ENCODE measurements at regions not wholly inside any gene's neighbourhood (a gene's known extent, or its start where the extent isn't known, plus 50 kb on each side); places are given as distances from the start of the nearest gene placed in this dataset.

DNA sequence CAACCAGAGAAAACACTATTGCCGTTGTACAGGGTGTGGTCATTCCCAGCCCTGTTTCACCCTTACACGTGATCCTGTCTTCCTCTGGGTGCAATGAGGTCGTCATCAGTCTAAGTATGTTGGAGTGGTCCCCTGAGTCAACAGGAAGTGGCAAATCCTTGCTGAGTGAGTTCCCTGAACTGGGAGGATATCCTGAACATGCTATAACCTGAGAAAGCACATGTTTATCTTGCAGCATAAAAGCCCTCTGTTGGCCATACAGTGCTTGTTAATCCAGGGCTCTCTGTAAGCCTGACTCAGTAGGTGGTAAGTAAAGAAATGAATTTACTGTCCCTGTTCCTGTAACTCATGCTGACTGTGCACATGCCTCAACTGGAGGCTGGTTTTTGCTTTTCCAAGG is 477.8 kb upstream of the RGMA start:
- Histone ChIP-seq H2AFZ (ENCODE audit: low read depth) (no peak overlapping the region), H3K9me2 (no peaks in the 10 kb centered on the region), H3K27me3 (ENCODE audit: insufficient read depth) (no peaks in the 10 kb centered on the region), H3K36me3 (replicated peaks in 1 of 2; ENCODE audit: control insufficient read depth in 1 of 2, insufficient read depth in 2 of 2, low read length in 1 of 2) (no peaks in the 10 kb centered on the region), H3K9ac (no peak overlapping the region), H3K4me3 (ENCODE audit: low read depth in 2 of 2, low read length in 1 of 2) (no peak overlapping the region), H3K9me3 (no peaks in the 10 kb centered on the region), H4K20me1 (ENCODE audit: insufficient read depth) (no peaks in the 10 kb centered on the region), H3K4me1 (ENCODE audit: control insufficient read depth in 1 of 2, insufficient read depth in 2 of 2, low read depth in 1 of 2, low read length in 1 of 2) (no peaks in the 10 kb centered on the region), H3K27ac (ENCODE audit: low read depth in 2 of 2, low read length in 1 of 2) (no peak overlapping the region), H3K79me2 (ENCODE audit: insufficient read depth) (no peaks in the 10 kb centered on the region), H3F3A (replicated peaks; ENCODE audit: insufficient read depth) (no peaks in the 10 kb centered on the region), H3K4me2 (no peak overlapping the region)
- DNase-seq = no peak
- no peak for TF ChIP-seq FOXJ3 (CRISPR knock-in tag; IDR thresholded peaks at IDR 0.05)
- TF ChIP-seq ZBTB33 (IDR thresholded peaks at IDR 0.05; ENCODE audit: borderline replicate concordance, low read depth) = no peak
- WGBS (ENCODE audit: low lambda C conversion rate) = 15% methylated on average over 3 of the region's 3 CpGs
- CTCF ChIA-PET = no interaction called here
- POLR2A ChIA-PET = no interaction called here

- no peaks in the 10 kb centered on the region for H3K36me3 ChIP-seq (replicated peaks in 1 of 2; ENCODE audit: control insufficient read depth in 1 of 2, insufficient read depth in 2 of 2, low read length in 1 of 2)
- no peaks in the 10 kb centered on the region for H3K27me3 ChIP-seq (ENCODE audit: insufficient read depth)
- no peaks in the 10 kb centered on the region for H3K4me1 ChIP-seq (ENCODE audit: control insufficient read depth in 1 of 2, insufficient read depth in 2 of 2, low read depth in 1 of 2, low read length in 1 of 2)
- H2AFZ ChIP-seq (ENCODE audit: low read depth) = no peak overlapping the region
- no peak overlapping the region for H3K4me3 ChIP-seq (ENCODE audit: low read depth in 2 of 2, low read length in 1 of 2)
- TF ChIP-seq NRF1 (IDR thresholded peaks at IDR 0.05; ENCODE audit: low read depth, low read length) (no peak), YY1 (IDR thresholded peaks at IDR 0.05; ENCODE audit: low read depth) (no peak), USF1 (IDR thresholded peaks at IDR 0.05; ENCODE audit: borderline replicate concordance, low read depth) (no peak), MXI1 (IDR thresholded peaks at IDR 0.05; ENCODE audit: low read depth, low read length) (no peak), EP300 (IDR thresholded peaks at IDR 0.05; ENCODE audit: borderline replicate concordance in 1 of 2, low read depth in 1 of 2, low read length in 1 of 2) (no peak), FOXM1 (IDR thresholded peaks at IDR 0.05; ENCODE audit: low read depth) (no peak), CHD2 (IDR thresholded peaks at IDR 0.05; ENCODE audit: low read length, partially characterized antibody) (no peak), RAD21 (IDR thresholded peaks at IDR 0.05; ENCODE audit: low read length) (no peak), TEAD4 (IDR thresholded peaks at IDR 0.05; ENCODE audit: borderline replicate concordance, insufficient read depth) (no peak), GATA2 (CRISPR knock-in tag; IDR thresholded peaks at IDR 0.05) (no peak), TAF1 (IDR thresholded peaks at IDR 0.05; ENCODE audit: borderline replicate concordance, low read depth, low read length) (no peak), RCOR1 (IDR thresholded peaks at IDR 0.05; ENCODE audit: low read length) (no peak), REST (IDR thresholded peaks at IDR 0.05; ENCODE audit: low read depth, low read length) (no peak), IRF3 (IDR thresholded peaks at IDR 0.05; ENCODE audit: low read depth, low read length) (no peak), NFIC (IDR thresholded peaks at IDR 0.05; ENCODE audit: borderline replicate concordance) (no peak)
- TF ChIP-seq, protein P1, sequence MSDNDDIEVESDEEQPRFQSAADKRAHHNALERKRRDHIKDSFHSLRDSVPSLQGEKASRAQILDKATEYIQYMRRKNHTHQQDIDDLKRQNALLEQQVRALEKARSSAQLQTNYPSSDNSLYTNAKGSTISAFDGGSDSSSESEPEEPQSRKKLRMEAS (IDR thresholded peaks at IDR 0.05; ENCODE audit: low read depth) = no peak
- no peaks in the 10 kb centered on the region for H3K79me2 ChIP-seq (ENCODE audit: insufficient read depth)
- no peak overlapping the region for H3K27ac ChIP-seq (ENCODE audit: low read depth in 2 of 2, low read length in 1 of 2)
- no peaks in the 10 kb centered on the region for H3K9me2 ChIP-seq
- H3K9ac ChIP-seq = no peak overlapping the region
- CTCF ChIA-PET = no interaction called here
- H3F3A ChIP-seq (replicated peaks; ENCODE audit: insufficient read depth) = no peaks in the 10 kb centered on the region
- H3K9me3 ChIP-seq = no peaks in the 10 kb centered on the region
- no peak for DNase-seq
- no peak overlapping the region for H3K4me2 ChIP-seq
- no peaks in the 10 kb centered on the region for H4K20me1 ChIP-seq (ENCODE audit: insufficient read depth)
- POLR2A ChIA-PET = no interaction called here
- 14% methylated on average over 4 of the region's 4 CpGs for WGBS (ENCODE audit: low lambda C conversion rate)
Measured at GRCh38 chr15:93565201-93565600, 476.2 kb upstream of the RGMA start.

Data from SK-N-SH (cell line).